Mesendoderm (in vitro differentiated cells): ENCODE measurements at regions not wholly inside any gene's neighbourhood (a gene's known extent, or its start where the extent isn't known, plus 50 kb on each side); places are given as distances from the start of the nearest gene placed in this dataset.

Experiments
- DNase-seq: peaks from one replicate; pipeline ENCODE4 v3.0.0; 2013
- H2AK5ac ChIP-seq: 2 replicates; pipeline ENCODE4 v1.6.1; 2013; ENCODE audit warnings: low read length, inconsistent platforms
- H2BK120ac ChIP-seq: 2 replicates; pipeline ENCODE4 v1.6.1; 2013; ENCODE audit warnings: low read depth, mild to moderate bottlenecking, low read length, moderate library complexity, mixed read lengths
- H2BK15ac ChIP-seq: replicated peaks from 2 replicates; pipeline ENCODE4 v1.6.1; 2013; ENCODE audit warnings: low read depth, mild to moderate bottlenecking, moderate library complexity
- H2BK5ac ChIP-seq: 2 replicates; pipeline ENCODE4 v1.6.1; 2013; ENCODE audit warnings: low read length, inconsistent platforms
- H3K18ac ChIP-seq: 2 replicates; pipeline ENCODE4 v1.6.1; 2013; ENCODE audit warnings: mild to moderate bottlenecking, low read length, mixed read lengths
- H3K23ac ChIP-seq: one replicate; pipeline ENCODE4 v1.6.1; 2013; ENCODE audit warnings: low read length
- H3K27ac ChIP-seq: 2 replicates; pipeline ENCODE4 v1.5.1; 2013; ENCODE audit warnings: low read depth, mild to moderate bottlenecking, inconsistent platforms, low read length, moderate library complexity
- H3K27me3 ChIP-seq: 2 replicates; pipeline ENCODE4 v1.6.1; 2013; ENCODE audit warnings: low read length, control low read depth, mild to moderate bottlenecking, inconsistent platforms; ENCODE audit not compliant: insufficient read depth, poor library complexity
- H3K36me3 ChIP-seq: 2 replicates; pipeline ENCODE4 v1.6.1; 2013; ENCODE audit warnings: low read length, inconsistent platforms; ENCODE audit not compliant: control insufficient read depth, insufficient read depth
- H3K4ac ChIP-seq: one replicate; pipeline ENCODE4 v1.6.1; 2013; ENCODE audit warnings: low read depth, mild to moderate bottlenecking, low read length, moderate library complexity
- H3K4me1 ChIP-seq: 2 replicates; pipeline ENCODE4 v1.6.1; 2013; ENCODE audit warnings: low read depth, low read length, inconsistent platforms; ENCODE audit not compliant: control insufficient read depth
- H3K4me2 ChIP-seq: 2 replicates; pipeline ENCODE4 v1.6.1; 2013; ENCODE audit warnings: low read length
- H3K4me3 ChIP-seq: 2 replicates; pipeline ENCODE4 v1.5.1; 2013; ENCODE audit warnings: mild to moderate bottlenecking, low read length
- H3K56ac ChIP-seq: one replicate; pipeline ENCODE4 v1.6.1; 2013; ENCODE audit warnings: low read length
- H3K79me1 ChIP-seq: 2 replicates; pipeline ENCODE4 v1.6.1; 2013; ENCODE audit warnings: low read length, inconsistent platforms
- H3K79me2 ChIP-seq: 2 replicates; pipeline ENCODE4 v1.6.1; 2013; ENCODE audit warnings: mild to moderate bottlenecking, low read length; ENCODE audit not compliant: control insufficient read depth, insufficient read depth
- H3K9ac ChIP-seq: 2 replicates; pipeline ENCODE4 v1.6.1; 2013; ENCODE audit warnings: low read length, inconsistent platforms
- H4K5ac ChIP-seq: one replicate; pipeline ENCODE4 v1.6.1; 2013; ENCODE audit warnings: low read length
- H4K8ac ChIP-seq: one replicate; pipeline ENCODE4 v1.6.1; 2013; ENCODE audit warnings: low read depth, mild to moderate bottlenecking, control low read depth, low read length, moderate library complexity
- WGBS: extraction: QIAGEN DNeasy Blood & Tissue Kit; methylation state at CpG from one replicate; pipeline ENCODE4 v1.1.7; 2013; ENCODE audit warnings: low lambda C conversion rate, missing lambda C conversion rate; ENCODE audit not compliant: insufficient coverage; ENCODE audit errors: extremely low coverage; 5-methylcytosine and 5-hydroxymethylcytosine counted together

GRCh38 chrX:127038065-127038464, 218.5 kb downstream of the PRR32 start:
- WGBS, result no CpG with 5 or more reads among the region's 1 CpG
- H3K79me2 ChIP-seq, result no peaks in the 10 kb centered on the region
- no peaks in the 10 kb centered on the region for H3K36me3 ChIP-seq
- no peak overlapping the region for H3K9ac ChIP-seq
- H3K79me1 ChIP-seq, result no peaks in the 10 kb centered on the region
- no peaks in the 10 kb centered on the region for H3K4me1 ChIP-seq
- peak; percentile 9 for DNase-seq
- no peak overlapping the region for H3K18ac ChIP-seq
- no peak overlapping the region for H3K27ac ChIP-seq
- no peak overlapping the region for H2BK15ac ChIP-seq
- H3K23ac ChIP-seq, result no peak overlapping the region
- H3K4me2 ChIP-seq, result no peak overlapping the region
- H3K4me3 ChIP-seq, result no peak overlapping the region
- H3K4ac ChIP-seq, result no peak overlapping the region
- no peaks in the 10 kb centered on the region for H3K27me3 ChIP-seq
- no peak overlapping the region for H3K56ac ChIP-seq
- no peak overlapping the region for H2BK120ac ChIP-seq
- H2AK5ac ChIP-seq, result no peak overlapping the region
- no peak overlapping the region for H4K8ac ChIP-seq
- no peak overlapping the region for H2BK5ac ChIP-seq
- no peak overlapping the region for H4K5ac ChIP-seq

GRCh38 chrX:127057891-127058619, 238.5 kb downstream of the PRR32 start:
- no peak overlapping the region for H4K8ac ChIP-seq
- H3K4me1 ChIP-seq, result no peaks in the 10 kb centered on the region
- DNase-seq, result no peak
- H3K36me3 ChIP-seq, result no peaks in the 10 kb centered on the region
- H3K4ac ChIP-seq, result no peak overlapping the region
- no peaks in the 10 kb centered on the region for H3K79me1 ChIP-seq
- no peaks in the 10 kb centered on the region for H3K79me2 ChIP-seq
- H4K5ac ChIP-seq, result no peak overlapping the region
- H3K27me3 ChIP-seq, result no peaks in the 10 kb centered on the region
- H2BK15ac ChIP-seq, result no peak overlapping the region
- no peak overlapping the region for H2BK5ac ChIP-seq
- no peak overlapping the region for H2AK5ac ChIP-seq
- no peak overlapping the region for H2BK120ac ChIP-seq
- H3K27ac ChIP-seq, result no peak overlapping the region
- no peak overlapping the region for H3K56ac ChIP-seq
- H3K4me3 ChIP-seq, result no peak overlapping the region
- no peak overlapping the region for H3K18ac ChIP-seq
- H3K9ac ChIP-seq, result no peak overlapping the region
- no CpG with 5 or more reads among the region's 3 CpGs for WGBS
- H3K4me2 ChIP-seq, result no peak overlapping the region
- no peak overlapping the region for H3K23ac ChIP-seq

GRCh38 chrX:127085939-127086338, 266.4 kb downstream of the PRR32 start:
- H2AK5ac ChIP-seq, result no peak overlapping the region
- H3K4me1 ChIP-seq, result no peaks in the 10 kb centered on the region
- H3K36me3 ChIP-seq, result no peaks in the 10 kb centered on the region
- no peak overlapping the region for H2BK15ac ChIP-seq
- H3K56ac ChIP-seq, result no peak overlapping the region
- H3K4me2 ChIP-seq, result no peak overlapping the region
- H3K27ac ChIP-seq, result no peak overlapping the region
- H2BK5ac ChIP-seq, result no peak overlapping the region
- H4K8ac ChIP-seq, result no peak overlapping the region
- no peak overlapping the region for H3K4me3 ChIP-seq
- no peaks in the 10 kb centered on the region for H3K79me1 ChIP-seq
- no peak overlapping the region for H3K9ac ChIP-seq
- H4K5ac ChIP-seq, result no peak overlapping the region
- H3K4ac ChIP-seq, result no peak overlapping the region
- H3K23ac ChIP-seq, result no peak overlapping the region
- H3K27me3 ChIP-seq, result no peaks in the 10 kb centered on the region
- no CpG with 5 or more reads among the region's 2 CpGs for WGBS
- no peaks in the 10 kb centered on the region for H3K79me2 ChIP-seq
- no peak overlapping the region for H2BK120ac ChIP-seq
- DNase-seq, result no peak
- H3K18ac ChIP-seq, result no peak overlapping the region

GRCh38 chrX:127112726-127113125, 293.2 kb downstream of the PRR32 start:
- H2AK5ac ChIP-seq, result no peak overlapping the region
- no peak overlapping the region for H3K9ac ChIP-seq
- H2BK15ac ChIP-seq, result no peak overlapping the region
- H3K4me2 ChIP-seq, result no peak overlapping the region
- no peak overlapping the region for H3K18ac ChIP-seq
- no peak overlapping the region for H3K27ac ChIP-seq
- H3K4me1 ChIP-seq, result no peaks in the 10 kb centered on the region
- H3K79me2 ChIP-seq, result no peaks in the 10 kb centered on the region
- no peak overlapping the region for H3K23ac ChIP-seq
- H3K4ac ChIP-seq, result no peak overlapping the region
- no peaks in the 10 kb centered on the region for H3K79me1 ChIP-seq
- no peaks in the 10 kb centered on the region for H3K27me3 ChIP-seq
- H3K56ac ChIP-seq, result no peak overlapping the region
- no peaks in the 10 kb centered on the region for H3K36me3 ChIP-seq
- no peak overlapping the region for H4K5ac ChIP-seq
- H2BK5ac ChIP-seq, result no peak overlapping the region
- WGBS, result no CpG with 5 or more reads among the region's 3 CpGs
- H3K4me3 ChIP-seq, result no peak overlapping the region
- no peak overlapping the region for H4K8ac ChIP-seq
- no peak for DNase-seq
- H2BK120ac ChIP-seq, result no peak overlapping the region

GRCh38 chrX:127124871-127125270, 305.3 kb downstream of the PRR32 start:
- H3K4me1 ChIP-seq, result no peaks in the 10 kb centered on the region

GRCh38 chrX:127128282-127128681, 308.8 kb downstream of the PRR32 start:
- no peak overlapping the region for H3K23ac ChIP-seq
- no peak overlapping the region for H2BK120ac ChIP-seq
- H3K4me2 ChIP-seq, result no peak overlapping the region
- no peak overlapping the region for H3K27ac ChIP-seq
- no peaks in the 10 kb centered on the region for H3K36me3 ChIP-seq
- no CpG with 5 or more reads among the region's 5 CpGs for WGBS
- H3K56ac ChIP-seq, result no peak overlapping the region
- H3K4ac ChIP-seq, result no peak overlapping the region
- no peak overlapping the region for H4K5ac ChIP-seq
- H2BK5ac ChIP-seq, result no peak overlapping the region
- no peaks in the 10 kb centered on the region for H3K4me1 ChIP-seq
- no peak overlapping the region for H3K18ac ChIP-seq
- no peak overlapping the region for H3K4me3 ChIP-seq
- no peak overlapping the region for H2BK15ac ChIP-seq
- H3K27me3 ChIP-seq, result no peaks in the 10 kb centered on the region
- DNase-seq, result no peak
- no peaks in the 10 kb centered on the region for H3K79me2 ChIP-seq
- no peak overlapping the region for H2AK5ac ChIP-seq
- H3K9ac ChIP-seq, result no peak overlapping the region
- no peak overlapping the region for H4K8ac ChIP-seq
- no peaks in the 10 kb centered on the region for H3K79me1 ChIP-seq

More at GRCh38 chrX:127124871-127125270, 305.3 kb downstream of the PRR32 start:
- Histone ChIP-seq H4K8ac (no peak overlapping the region), H3K27ac (no peak overlapping the region), H3K36me3 (no peaks in the 10 kb centered on the region), H3K4me2 (no peak overlapping the region), H3K79me2 (no peaks in the 10 kb centered on the region), H3K4me3 (no peak overlapping the region), H3K9ac (no peak overlapping the region), H4K5ac (no peak overlapping the region), H2BK5ac (no peak overlapping the region), H2AK5ac (no peak overlapping the region), H2BK15ac (no peak overlapping the region), H3K56ac (no peak overlapping the region), H3K27me3 (no peaks in the 10 kb centered on the region), H3K79me1 (no peaks in the 10 kb centered on the region), H3K4ac (no peak overlapping the region), H3K18ac (no peak overlapping the region), H3K23ac (no peak overlapping the region), H2BK120ac (no peak overlapping the region)
- WGBS, result no CpG with 5 or more reads among the region's 2 CpGs
- no peak for DNase-seq
